ENCODE measurements at regions not wholly inside any gene's neighbourhood (a gene's known extent, or its start where the extent isn't known, plus 50 kb on each side); places are given as distances from the start of the nearest gene placed in this dataset.

DNA sequence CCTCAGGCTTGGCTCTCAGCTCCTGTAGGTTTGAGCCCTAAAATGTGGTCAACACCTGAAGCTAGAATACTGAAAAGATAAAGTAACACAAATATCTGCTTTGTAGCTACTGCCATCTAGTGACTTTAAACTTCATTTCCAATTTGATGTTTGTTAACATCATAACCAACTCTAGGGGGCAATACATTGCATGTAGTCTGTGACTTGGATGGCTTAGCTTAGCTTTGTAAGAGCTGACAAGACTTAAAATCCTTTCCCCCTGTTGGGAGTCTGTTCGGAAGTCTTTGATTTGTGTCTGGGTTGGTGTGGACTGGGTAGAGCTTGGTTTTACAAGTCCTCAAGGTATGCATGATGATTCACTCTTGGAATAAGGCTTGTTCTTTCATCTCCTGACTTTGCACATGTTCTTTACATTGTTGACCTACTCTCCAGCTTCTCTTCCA, 51.7 kb downstream of the SCN11A start:
- peak; percentile 13 to 79 (median 42) for DNase-seq (ENCODE audit: low read depth in 6 of 9, low spot score in 9 of 9)
- H3K4me1 ChIP-seq (ENCODE audit: control insufficient read depth in 2 of 2, insufficient read depth in 2 of 2, low read length in 2 of 2), result no peaks in the 10 kb centered on the region
- H3K27me3 ChIP-seq (ENCODE audit: control insufficient read depth in 2 of 2, insufficient read depth in 1 of 2, low read length in 1 of 2), result no peaks in the 10 kb centered on the region
- no peak overlapping the region for H3K4me3 ChIP-seq (ENCODE audit: low read length in 2 of 2)
- WGBS, result 82% methylated on average over 1 of the region's 1 CpG
- H3K9me3 ChIP-seq (ENCODE audit: control insufficient read depth in 2 of 2, insufficient read depth in 1 of 2, low read length in 1 of 2), result no peaks in the 10 kb centered on the region
- H3K27ac ChIP-seq (ENCODE audit: low read depth in 1 of 2, low read length in 1 of 2), result no peak overlapping the region
- H3K36me3 ChIP-seq (ENCODE audit: control insufficient read depth in 2 of 2, insufficient read depth in 2 of 2, low read length in 1 of 2), result no peaks in the 10 kb centered on the region

DNA sequence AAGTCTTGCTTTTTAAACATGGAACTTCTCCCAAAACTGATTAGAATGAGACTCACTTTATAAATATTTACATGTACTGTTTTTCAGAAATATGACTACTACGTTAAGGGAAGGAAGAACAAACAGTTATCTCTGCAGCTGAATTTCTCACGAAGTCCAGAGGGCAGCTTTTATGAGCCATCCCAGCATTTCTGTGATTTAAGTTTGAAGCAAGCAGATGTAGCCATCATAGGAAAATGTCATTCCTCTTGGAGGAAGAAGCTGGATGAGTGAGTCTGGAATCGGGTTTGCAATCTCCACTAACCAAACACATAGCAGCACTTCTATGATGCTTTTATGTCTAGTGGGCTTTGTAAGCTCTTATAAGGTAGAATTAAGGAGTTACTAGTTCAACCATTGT, 53.7 kb downstream of the SCN11A start:
- no peak for DNase-seq (ENCODE audit: low read depth in 6 of 9, low spot score in 9 of 9)
- Histone ChIP-seq H3K27me3 (ENCODE audit: control insufficient read depth in 2 of 2, insufficient read depth in 1 of 2, low read length in 1 of 2) (no peaks in the 10 kb centered on the region), H3K36me3 (ENCODE audit: control insufficient read depth in 2 of 2, insufficient read depth in 2 of 2, low read length in 1 of 2) (no peaks in the 10 kb centered on the region), H3K27ac (ENCODE audit: low read depth in 1 of 2, low read length in 1 of 2) (no peak overlapping the region), H3K4me1 (ENCODE audit: control insufficient read depth in 2 of 2, insufficient read depth in 2 of 2, low read length in 2 of 2) (no peaks in the 10 kb centered on the region), H3K4me3 (ENCODE audit: low read length in 2 of 2) (no peak overlapping the region), H3K9me3 (ENCODE audit: control insufficient read depth in 2 of 2, insufficient read depth in 1 of 2, low read length in 1 of 2) (no peaks in the 10 kb centered on the region)
- WGBS, result 98% methylated on average over 3 of the region's 3 CpGs

DNA sequence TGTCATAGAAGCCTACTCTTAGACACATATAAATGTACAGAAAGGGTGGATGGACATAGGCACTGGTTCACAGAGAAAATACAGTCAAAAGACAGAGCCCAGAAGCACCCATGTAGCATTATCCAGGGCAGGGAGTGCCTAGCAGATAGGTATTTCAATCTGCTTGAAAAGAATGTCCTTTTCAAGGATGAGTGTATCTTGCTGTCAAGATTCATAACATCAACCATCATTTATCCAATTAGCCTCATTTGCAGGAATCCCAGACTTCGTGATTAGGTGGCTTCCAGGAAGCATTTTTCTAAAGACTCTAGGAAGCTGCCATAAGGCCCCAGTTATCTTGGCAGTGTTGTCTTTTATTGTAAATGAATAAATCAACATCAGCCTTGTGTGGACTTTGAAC, 55.6 kb downstream of the SCN11A start:
- no peak for DNase-seq (ENCODE audit: low read depth in 6 of 9, low spot score in 9 of 9)
- WGBS, result 93% methylated on average over 1 of the region's 1 CpG
- Histone ChIP-seq H3K9me3 (ENCODE audit: control insufficient read depth in 2 of 2, insufficient read depth in 1 of 2, low read length in 1 of 2) (no peaks in the 10 kb centered on the region), H3K27me3 (ENCODE audit: control insufficient read depth in 2 of 2, insufficient read depth in 1 of 2, low read length in 1 of 2) (no peaks in the 10 kb centered on the region), H3K4me3 (ENCODE audit: low read length in 2 of 2) (no peak overlapping the region), H3K36me3 (ENCODE audit: control insufficient read depth in 2 of 2, insufficient read depth in 2 of 2, low read length in 1 of 2) (no peaks in the 10 kb centered on the region), H3K27ac (ENCODE audit: low read depth in 1 of 2, low read length in 1 of 2) (no peak overlapping the region), H3K4me1 (ENCODE audit: control insufficient read depth in 2 of 2, insufficient read depth in 2 of 2, low read length in 2 of 2) (no peaks in the 10 kb centered on the region)

DNA sequence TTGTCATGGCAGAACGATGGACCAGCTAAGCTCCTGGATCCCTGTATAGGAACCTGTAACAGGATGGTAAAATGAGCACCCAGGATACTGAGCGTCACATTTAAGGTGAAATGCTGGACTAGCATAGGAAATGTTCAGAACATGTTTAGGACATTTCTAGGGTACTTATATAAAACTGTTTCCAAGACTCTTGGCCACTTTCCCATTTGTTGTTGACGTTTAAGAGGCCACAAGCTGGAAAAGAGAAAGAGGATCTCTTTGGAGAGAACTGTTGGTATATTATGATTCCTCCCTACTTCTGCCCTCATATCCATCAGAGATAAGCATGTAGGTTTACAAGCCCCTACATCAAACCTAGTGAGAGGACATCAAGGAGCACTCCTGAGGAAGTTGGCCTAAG, 57.5 kb downstream of the SCN11A start:
- no peaks in the 10 kb centered on the region for H3K4me1 ChIP-seq (ENCODE audit: control insufficient read depth in 2 of 2, insufficient read depth in 2 of 2, low read length in 2 of 2)
- no peaks in the 10 kb centered on the region for H3K27me3 ChIP-seq (ENCODE audit: control insufficient read depth in 2 of 2, insufficient read depth in 1 of 2, low read length in 1 of 2)
- no peak for DNase-seq (ENCODE audit: low read depth in 6 of 9, low spot score in 9 of 9)
- H3K27ac ChIP-seq (ENCODE audit: low read depth in 1 of 2, low read length in 1 of 2), result no peak overlapping the region
- H3K4me3 ChIP-seq (ENCODE audit: low read length in 2 of 2), result no peak overlapping the region
- WGBS, result 88% methylated on average over 3 of the region's 3 CpGs
- H3K36me3 ChIP-seq (ENCODE audit: control insufficient read depth in 2 of 2, insufficient read depth in 2 of 2, low read length in 1 of 2), result no peaks in the 10 kb centered on the region
- no peaks in the 10 kb centered on the region for H3K9me3 ChIP-seq (ENCODE audit: control insufficient read depth in 2 of 2, insufficient read depth in 1 of 2, low read length in 1 of 2)

DNA sequence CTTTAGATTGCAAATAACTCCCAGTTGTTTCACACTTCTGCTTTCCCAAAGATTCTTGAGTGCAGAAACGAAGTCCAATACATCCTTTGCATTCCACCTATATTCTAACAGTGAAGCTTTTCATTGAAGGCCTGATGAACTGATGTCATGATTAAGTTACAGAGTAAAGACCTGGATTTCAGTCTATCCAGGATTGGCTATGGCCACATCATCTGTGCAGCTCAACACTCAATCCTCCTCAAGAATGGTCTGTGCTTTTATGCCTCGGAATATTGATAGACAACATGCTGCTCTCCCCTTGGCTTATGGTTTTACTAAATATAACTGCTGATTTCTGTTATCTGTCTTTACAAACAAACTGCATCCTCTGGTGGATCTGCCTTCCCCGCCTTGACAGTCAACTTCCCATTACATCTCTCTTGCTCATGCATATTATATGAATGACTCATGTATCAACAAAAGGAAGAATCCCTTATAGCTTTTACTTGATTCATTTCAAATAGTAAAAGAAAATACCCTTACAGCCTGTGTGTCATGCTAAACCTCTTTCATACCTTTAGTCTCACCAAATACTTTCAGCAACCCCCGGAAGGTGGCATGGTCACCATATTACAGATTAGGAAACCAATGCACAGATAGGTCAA, 59.5 kb downstream of the SCN11A start:
- H3K4me1 ChIP-seq (ENCODE audit: control insufficient read depth in 2 of 2, insufficient read depth in 2 of 2, low read length in 2 of 2), result no peaks in the 10 kb centered on the region
- no peak overlapping the region for H3K27ac ChIP-seq (ENCODE audit: low read depth in 1 of 2, low read length in 1 of 2)
- no peaks in the 10 kb centered on the region for H3K9me3 ChIP-seq (ENCODE audit: control insufficient read depth in 2 of 2, insufficient read depth in 1 of 2, low read length in 1 of 2)
- no peak overlapping the region for H3K4me3 ChIP-seq (ENCODE audit: low read length in 2 of 2)
- 95% methylated on average over 4 of the region's 4 CpGs for WGBS
- H3K36me3 ChIP-seq (ENCODE audit: control insufficient read depth in 2 of 2, insufficient read depth in 2 of 2, low read length in 1 of 2), result no peaks in the 10 kb centered on the region
- H3K27me3 ChIP-seq (ENCODE audit: control insufficient read depth in 2 of 2, insufficient read depth in 1 of 2, low read length in 1 of 2), result no peaks in the 10 kb centered on the region
- DNase-seq (ENCODE audit: low read depth in 6 of 9, low spot score in 9 of 9), result no peak

DNA sequence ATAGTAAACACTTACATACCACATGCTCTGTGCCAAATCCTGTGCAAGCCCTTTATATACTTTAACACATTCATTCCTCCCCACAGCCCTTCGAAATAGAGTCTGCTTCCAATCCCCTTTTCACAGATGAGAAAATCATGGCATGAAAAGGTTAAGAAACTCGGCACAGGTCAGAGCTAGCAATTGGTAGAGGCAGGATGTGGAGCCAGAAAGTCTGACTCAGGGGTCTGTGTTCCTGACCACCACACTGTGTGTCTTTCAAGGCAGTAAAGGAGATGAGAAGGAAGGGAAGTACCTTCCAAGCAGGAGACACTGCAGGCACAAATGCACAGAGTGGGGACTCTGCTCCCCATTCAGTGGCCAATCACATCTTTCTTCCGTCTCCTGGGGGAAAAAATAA, 61.1 kb downstream of the SCN11A start:
- H3K9me3 ChIP-seq (ENCODE audit: control insufficient read depth in 2 of 2, insufficient read depth in 1 of 2, low read length in 1 of 2), result no peaks in the 10 kb centered on the region
- whole genome bisulfite sequencing, result 90% methylated on average over 3 of the region's 3 CpGs
- DNase-seq (ENCODE audit: low read depth in 6 of 9, low spot score in 9 of 9), result no peak
- no peaks in the 10 kb centered on the region for H3K36me3 ChIP-seq (ENCODE audit: control insufficient read depth in 2 of 2, insufficient read depth in 2 of 2, low read length in 1 of 2)
- no peaks in the 10 kb centered on the region for H3K4me1 ChIP-seq (ENCODE audit: control insufficient read depth in 2 of 2, insufficient read depth in 2 of 2, low read length in 2 of 2)
- no peaks in the 10 kb centered on the region for H3K27me3 ChIP-seq (ENCODE audit: control insufficient read depth in 2 of 2, insufficient read depth in 1 of 2, low read length in 1 of 2)
- no peak overlapping the region for H3K4me3 ChIP-seq (ENCODE audit: low read length in 2 of 2)
- H3K27ac ChIP-seq (ENCODE audit: low read depth in 1 of 2, low read length in 1 of 2), result no peak overlapping the region

DNA sequence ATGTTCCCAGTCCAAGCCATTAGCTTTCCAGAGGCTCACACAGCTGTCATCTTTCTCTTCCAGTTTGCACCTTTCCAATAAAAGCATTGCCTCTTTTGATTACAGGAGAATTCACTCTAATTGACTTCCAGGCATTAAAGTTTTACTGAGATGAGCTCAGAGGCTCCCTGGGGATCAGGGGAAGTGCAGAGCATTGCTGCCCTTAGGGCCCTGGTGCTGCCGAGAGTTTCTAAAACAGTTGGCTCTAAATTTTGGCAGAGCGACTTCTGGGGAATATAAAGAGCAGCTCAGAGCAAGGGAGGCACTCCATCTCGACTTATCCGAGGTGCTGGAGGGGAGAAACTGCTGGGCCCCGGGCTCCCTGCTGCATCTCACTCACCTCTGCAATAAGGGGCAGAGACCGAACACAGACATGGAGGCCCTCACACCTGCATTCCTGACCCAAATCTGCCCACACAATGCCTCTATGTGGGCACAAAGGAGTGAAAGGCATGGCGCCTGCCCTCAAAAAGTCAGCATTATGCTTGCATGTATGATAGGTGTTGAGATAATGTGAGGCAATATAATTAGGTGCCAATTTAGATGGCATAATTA, 61.7 kb downstream of the SCN11A start:
- no peaks in the 10 kb centered on the region for H3K27me3 ChIP-seq (ENCODE audit: control insufficient read depth in 2 of 2, insufficient read depth in 1 of 2, low read length in 1 of 2)
- H3K4me1 ChIP-seq (ENCODE audit: control insufficient read depth in 2 of 2, insufficient read depth in 2 of 2, low read length in 2 of 2), result no peaks in the 10 kb centered on the region
- WGBS, result 92% methylated on average over 7 of the region's 7 CpGs
- H3K36me3 ChIP-seq (ENCODE audit: control insufficient read depth in 2 of 2, insufficient read depth in 2 of 2, low read length in 1 of 2), result no peaks in the 10 kb centered on the region
- H3K4me3 ChIP-seq (ENCODE audit: low read length in 2 of 2), result no peak overlapping the region
- no peak overlapping the region for H3K27ac ChIP-seq (ENCODE audit: low read depth in 1 of 2, low read length in 1 of 2)
- H3K9me3 ChIP-seq (ENCODE audit: control insufficient read depth in 2 of 2, insufficient read depth in 1 of 2, low read length in 1 of 2), result no peaks in the 10 kb centered on the region
- DNase-seq (ENCODE audit: low read depth in 6 of 9, low spot score in 9 of 9), result no peak

DNA sequence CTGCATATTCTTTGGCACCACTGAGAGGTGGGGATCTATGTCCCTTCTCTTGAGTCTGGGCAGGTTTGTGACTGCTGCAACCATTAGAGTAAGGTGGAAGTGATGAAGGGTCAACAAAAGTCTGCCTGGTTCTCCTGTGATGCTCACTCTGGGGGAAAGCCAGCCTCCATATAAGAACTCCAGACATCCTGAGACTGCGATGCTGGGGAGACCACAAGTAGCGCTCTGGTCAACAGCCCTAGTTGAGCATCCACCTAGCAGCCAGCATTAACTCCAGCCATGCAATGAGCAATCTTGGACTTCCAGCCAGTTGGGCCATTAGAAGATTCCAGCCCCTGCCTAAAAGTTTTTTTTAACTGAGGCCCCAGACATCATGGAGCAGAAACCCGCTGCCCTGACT, 62.8 kb downstream of the SCN11A start:
- WGBS, result 95% methylated on average over 3 of the region's 3 CpGs
- H3K4me3 ChIP-seq (ENCODE audit: low read length in 2 of 2), result no peak overlapping the region
- no peak for DNase-seq (ENCODE audit: low read depth in 6 of 9, low spot score in 9 of 9)
- H3K36me3 ChIP-seq (ENCODE audit: control insufficient read depth in 2 of 2, insufficient read depth in 2 of 2, low read length in 1 of 2), result no peaks in the 10 kb centered on the region
- no peaks in the 10 kb centered on the region for H3K4me1 ChIP-seq (ENCODE audit: control insufficient read depth in 2 of 2, insufficient read depth in 2 of 2, low read length in 2 of 2)
- no peaks in the 10 kb centered on the region for H3K27me3 ChIP-seq (ENCODE audit: control insufficient read depth in 2 of 2, insufficient read depth in 1 of 2, low read length in 1 of 2)
- H3K9me3 ChIP-seq (ENCODE audit: control insufficient read depth in 2 of 2, insufficient read depth in 1 of 2, low read length in 1 of 2), result no peaks in the 10 kb centered on the region
- no peak overlapping the region for H3K27ac ChIP-seq (ENCODE audit: low read depth in 1 of 2, low read length in 1 of 2)

DNA sequence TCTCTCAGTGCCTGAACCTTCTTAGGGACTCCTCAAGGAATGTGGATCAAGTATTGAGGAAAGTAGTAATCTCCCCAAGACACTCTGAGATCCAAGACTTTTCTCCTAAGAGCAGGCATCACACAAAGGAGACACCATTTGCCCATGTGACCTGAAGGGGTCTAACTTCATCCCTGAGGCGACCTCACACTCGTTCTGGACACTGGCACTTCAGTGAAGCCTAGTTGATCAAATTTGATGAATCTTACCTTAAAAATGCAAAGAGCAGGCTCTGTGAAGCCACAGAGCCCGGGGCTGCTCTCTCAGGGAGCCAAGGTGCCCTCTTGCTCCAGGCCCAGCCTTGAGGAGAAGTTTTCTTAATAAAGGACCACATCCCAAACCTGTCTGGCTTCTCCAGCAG, 64.3 kb downstream of the SCN11A start:
- WGBS, result 77% methylated on average over 3 of the region's 3 CpGs
- no peaks in the 10 kb centered on the region for H3K27me3 ChIP-seq (ENCODE audit: control insufficient read depth in 2 of 2, insufficient read depth in 1 of 2, low read length in 1 of 2)
- no peak overlapping the region for H3K4me3 ChIP-seq (ENCODE audit: low read length in 2 of 2)
- no peaks in the 10 kb centered on the region for H3K36me3 ChIP-seq (ENCODE audit: control insufficient read depth in 2 of 2, insufficient read depth in 2 of 2, low read length in 1 of 2)
- H3K9me3 ChIP-seq (ENCODE audit: control insufficient read depth in 2 of 2, insufficient read depth in 1 of 2, low read length in 1 of 2), result no peaks in the 10 kb centered on the region
- H3K4me1 ChIP-seq (ENCODE audit: control insufficient read depth in 2 of 2, insufficient read depth in 2 of 2, low read length in 2 of 2), result no peaks in the 10 kb centered on the region
- DNase-seq (ENCODE audit: low read depth in 6 of 9, low spot score in 9 of 9), result no peak
- no peak overlapping the region for H3K27ac ChIP-seq (ENCODE audit: low read depth in 1 of 2, low read length in 1 of 2)
